Pulmonary artery endothelial cell (primary cell): ENCODE measurements at regions not wholly inside any gene's neighbourhood (a gene's known extent, or its start where the extent isn't known, plus 50 kb on each side); places are given as distances from the start of the nearest gene placed in this dataset.

Experiments used
- DNase-seq: peaks from one replicate; pipeline ENCODE4 v3.0.0-alpha.2; 2011; ENCODE audit warnings: low read depth, low spot score

DNA sequence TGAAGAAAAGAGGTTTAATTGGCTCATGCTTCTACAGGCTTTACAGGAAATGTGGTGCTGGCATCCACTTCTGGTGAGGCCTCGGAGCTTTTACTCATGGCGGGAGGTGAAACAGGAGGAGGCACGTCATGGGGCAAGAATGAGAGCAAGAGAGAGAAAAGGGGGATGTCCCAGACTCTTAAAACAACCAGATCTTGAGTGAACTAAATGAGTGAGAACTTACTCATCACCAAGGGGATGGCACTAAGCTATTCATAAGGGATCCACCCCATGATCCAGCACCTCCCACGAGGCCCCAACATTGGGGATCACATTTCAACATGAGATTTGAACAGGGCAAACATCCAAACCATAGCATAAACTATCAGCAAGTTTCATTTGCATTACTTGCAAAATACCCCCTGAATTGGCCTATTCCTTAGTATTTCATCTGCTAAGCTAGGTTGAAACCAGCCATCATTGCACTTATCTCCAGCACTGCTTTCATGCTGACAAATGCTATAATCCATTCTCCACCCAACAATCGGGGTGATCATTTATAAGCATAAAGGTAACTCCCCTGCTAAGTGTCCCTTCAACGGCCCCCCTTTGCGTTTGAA is 179.0 kb downstream of the NOC3L start:
- DNase-seq, result no peak

DNA sequence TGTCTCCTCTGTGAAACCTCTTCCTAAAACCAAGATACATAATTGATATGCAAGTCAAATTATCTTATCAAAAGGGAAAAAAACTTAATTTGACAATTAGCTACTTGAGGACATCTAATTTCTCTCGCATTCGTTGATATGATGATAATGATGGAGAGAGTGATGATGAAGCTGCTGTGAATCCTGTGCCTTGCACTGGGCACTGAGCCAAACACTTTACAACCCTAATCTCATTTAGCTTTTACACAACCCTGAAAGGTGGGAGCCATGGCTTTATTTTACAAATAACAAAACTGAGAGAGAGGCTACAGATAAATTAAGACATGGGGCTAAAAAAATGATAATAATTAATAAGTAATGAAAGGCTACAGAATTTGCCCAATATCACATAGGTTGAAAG is 176.0 kb downstream of the NOC3L start:
- DNase-seq, result no peak

DNA sequence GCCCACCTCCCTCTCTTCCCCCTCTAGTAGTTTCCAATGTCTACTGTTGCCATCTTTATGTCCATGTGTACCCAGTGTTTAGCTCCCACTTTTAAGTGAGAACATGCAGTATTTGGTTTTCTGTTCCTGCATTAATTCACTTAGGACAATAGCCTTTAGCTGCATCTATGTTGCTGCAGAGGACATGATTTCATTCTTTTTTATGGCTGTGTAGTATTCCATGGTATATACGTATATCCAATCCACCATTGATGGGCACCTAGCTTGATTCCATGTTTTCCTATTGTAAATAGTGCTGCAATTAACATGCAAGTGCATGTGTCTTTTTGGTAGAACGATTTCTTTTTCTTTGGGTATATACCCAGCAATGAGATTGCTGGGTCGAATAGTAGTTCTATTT is 170.4 kb downstream of the NOC3L start:
- no peak for DNase-seq

DNA sequence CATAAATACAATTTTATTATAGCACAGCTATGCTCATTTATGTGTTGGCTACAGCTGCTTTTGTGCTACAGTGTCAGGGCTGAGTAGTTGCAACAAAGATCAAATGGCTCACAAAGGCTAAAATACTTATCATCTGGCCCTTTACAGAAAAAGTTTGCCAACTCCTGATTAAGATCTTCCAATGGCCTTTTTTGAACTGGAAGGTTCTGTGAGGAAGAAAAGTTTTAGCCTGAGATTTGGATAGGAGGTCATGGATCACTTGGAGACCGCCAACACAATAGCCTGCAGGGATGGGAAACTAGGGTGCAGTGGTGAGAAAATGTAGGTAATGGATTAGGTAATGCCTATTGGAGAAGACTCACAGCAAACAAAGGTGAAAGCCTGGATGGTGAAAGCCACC is 169.8 kb downstream of the NOC3L start:
- no peak for DNase-seq

DNA sequence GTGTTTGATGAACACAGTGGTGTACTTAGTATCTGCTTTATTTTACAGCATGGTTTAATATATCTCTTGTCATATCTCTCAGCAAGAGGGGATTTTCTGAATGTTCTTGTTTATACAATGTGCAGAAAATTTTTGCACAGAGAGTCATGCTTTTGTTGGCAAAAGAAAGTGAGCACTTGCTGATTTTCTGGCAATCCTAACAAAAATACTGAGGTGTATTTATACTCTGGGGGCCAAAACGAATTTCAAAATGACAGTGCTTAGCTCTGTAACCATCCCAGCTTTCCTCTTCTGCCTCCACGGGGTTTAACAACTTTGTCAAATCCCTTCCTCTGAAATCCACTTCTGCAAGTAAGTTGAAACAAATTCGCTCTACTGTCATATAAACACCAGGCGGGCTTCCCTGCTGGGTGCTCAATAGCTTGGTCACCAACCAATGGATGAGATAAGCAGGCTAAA is 169.2 kb downstream of the NOC3L start:
- no peak for DNase-seq

DNA sequence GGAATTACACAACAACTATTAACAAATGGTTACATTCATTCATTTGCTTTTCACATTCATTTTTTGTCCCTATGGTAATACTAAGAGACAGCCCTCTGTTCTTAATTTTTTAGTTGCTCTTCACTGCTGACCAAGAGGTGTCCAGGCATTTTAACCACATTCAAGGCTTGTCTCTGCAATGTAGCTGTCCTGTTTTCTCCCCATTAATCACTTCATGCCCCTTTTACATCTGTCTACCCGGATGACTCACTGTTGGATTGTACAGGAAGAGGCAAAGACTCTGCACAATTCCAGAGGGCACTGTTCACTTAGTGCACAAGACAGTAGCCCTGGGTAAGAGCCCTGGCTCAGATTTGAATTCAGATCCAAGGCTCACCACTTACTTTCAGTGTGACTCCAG is 168.5 kb downstream of the NOC3L start:
- no peak for DNase-seq

DNA sequence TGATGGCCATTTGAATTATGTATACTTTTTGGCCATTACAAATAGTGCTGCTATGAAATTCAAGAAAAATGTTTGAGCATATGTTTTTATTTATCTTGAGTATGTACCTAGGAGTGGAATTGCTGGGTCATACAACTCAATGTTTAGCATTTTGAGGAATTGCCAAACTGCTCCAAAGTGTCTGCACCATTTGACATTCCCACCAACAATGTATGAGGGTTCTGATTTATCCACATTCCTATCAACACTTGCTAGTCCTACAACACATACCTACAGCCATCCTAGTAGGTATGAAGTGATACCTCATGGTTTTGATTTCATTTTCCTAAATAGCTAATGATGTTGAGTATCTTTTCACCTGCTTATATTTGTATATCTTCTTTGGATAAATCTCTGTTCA is 165.5 kb downstream of the NOC3L start:
- DNase-seq, result no peak

DNA sequence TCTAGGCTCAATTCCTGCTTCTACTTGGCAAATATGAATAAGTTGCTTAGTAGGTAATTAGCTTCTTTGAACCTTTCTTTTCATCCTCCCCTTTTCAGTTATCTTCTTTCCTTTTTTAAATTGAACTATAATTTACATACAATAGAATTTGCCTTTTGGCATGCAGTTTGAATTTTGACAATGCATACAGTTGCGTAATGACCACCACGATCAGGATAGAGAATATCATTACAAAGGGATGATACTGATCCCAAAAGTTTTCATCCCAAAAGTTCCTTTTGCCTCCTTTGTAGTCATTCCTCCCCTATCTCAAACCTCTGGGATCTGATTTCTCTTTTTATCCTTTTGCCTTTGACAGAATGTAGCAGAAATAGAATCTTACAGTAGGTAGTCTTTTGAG is 164.4 kb downstream of the NOC3L start:
- DNase-seq, result no peak

DNA sequence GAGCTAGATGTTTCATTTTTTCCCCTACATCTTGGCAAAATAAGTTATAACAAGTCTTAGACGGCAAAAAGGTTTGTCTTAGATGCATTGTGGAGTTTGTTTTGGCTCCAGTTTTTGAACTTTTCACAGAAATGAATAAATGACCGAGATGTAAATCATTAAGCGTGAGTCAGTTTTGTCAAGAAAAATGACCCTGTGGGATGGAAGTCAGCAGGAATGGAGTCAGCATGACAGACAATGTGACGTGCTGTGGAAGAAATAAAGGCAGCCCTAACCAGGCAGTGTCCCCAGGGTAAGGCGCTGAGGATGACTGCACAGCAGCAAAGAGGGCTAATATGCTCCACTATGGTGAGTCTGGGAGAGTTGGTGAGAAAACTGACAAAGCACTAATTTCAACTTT is 163.2 kb downstream of the NOC3L start:
- no peak for DNase-seq

DNA sequence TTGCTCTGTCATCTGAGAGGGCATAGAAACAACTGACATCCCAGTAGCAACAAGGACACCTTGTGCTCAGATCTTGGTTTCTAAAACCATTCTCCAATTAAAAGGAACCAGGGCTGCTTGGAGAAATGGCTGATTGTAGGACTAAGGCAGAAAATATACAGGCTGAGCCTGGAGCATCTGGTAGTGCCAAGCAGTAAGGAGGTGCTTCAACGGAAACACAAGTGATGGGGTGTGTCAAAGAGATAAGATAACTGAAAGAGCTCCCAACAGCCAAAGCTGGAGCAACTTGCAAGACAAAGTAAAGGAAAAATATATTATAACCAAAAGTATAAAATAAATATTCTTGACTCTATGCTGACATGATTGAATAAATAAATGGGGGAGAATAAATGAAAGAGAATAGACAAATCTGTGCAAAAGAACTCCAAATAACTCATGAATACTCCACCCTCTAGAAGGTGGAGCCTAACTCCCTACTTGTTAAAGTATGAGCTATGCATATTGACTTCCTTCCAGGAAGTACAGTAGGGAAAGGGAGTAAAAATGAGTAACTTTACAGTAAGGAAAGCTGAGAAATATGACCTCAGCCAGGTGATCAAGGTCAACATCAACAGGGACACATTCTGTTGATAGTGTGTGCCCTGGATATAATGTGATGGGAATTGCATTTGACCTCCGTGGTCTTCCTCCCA is 162.4 kb downstream of the NOC3L start:
- DNase-seq, result no peak

DNA sequence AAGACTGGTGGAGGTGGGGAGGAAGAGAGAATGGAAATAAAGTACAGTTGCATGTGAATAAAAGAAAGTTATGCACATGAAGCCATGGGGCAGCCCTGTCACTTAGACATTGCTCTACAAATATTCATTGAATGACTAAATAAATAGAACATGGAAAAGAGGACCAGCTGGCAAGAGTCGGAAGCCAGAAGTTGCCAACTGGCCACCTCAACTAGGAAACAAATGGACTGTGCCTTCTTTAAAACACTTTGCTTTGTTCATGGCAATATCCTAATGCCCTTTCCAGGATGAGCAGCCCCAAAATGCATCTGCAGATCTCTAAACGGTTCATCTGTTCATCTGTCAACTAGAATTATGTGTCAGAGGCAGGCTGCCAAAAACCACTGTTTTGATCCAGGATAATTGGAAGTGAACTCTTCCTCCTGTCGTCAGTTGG is 157.3 kb downstream of the NOC3L start:
- DNase-seq, result no peak

DNA sequence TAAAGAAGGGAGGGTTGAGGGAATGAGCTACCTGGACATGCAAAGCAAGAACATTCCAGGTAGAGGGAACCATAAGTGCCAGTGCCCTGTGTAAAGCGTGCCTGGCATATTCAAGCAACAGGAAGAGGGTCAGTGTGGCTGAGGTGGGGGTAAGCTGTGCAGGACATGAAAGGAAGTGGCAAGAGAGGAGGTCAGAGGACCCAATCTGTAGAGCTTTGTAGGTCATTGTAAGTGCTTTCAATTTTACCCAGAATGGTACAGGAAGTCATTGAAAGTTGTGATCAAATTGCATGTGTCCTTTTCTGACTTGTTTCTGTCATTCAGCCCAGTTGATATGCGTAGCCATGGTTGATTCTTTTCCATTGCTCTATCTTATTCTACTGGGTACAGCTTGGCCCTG is 156.6 kb downstream of the NOC3L start:
- DNase-seq, result no peak

DNA sequence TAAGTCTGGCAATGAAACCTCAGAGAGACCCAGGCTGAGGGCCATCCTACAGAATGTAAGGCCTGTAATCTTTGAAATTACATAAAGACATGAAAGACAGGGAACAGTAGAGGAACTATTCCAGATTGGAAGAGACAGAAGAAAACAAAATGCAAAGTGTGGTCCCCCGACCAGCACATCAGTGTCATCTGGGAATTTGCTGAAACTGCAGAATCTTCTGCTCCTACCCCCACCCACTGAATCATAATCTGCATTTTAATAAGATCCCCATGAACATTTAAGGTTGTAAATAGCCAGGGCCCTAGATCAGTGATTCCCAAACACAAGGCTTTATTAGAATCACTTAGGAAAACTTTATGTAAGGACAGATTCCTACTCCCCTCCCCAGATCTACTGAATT is 154.4 kb downstream of the NOC3L start:
- DNase-seq, result no peak

DNA sequence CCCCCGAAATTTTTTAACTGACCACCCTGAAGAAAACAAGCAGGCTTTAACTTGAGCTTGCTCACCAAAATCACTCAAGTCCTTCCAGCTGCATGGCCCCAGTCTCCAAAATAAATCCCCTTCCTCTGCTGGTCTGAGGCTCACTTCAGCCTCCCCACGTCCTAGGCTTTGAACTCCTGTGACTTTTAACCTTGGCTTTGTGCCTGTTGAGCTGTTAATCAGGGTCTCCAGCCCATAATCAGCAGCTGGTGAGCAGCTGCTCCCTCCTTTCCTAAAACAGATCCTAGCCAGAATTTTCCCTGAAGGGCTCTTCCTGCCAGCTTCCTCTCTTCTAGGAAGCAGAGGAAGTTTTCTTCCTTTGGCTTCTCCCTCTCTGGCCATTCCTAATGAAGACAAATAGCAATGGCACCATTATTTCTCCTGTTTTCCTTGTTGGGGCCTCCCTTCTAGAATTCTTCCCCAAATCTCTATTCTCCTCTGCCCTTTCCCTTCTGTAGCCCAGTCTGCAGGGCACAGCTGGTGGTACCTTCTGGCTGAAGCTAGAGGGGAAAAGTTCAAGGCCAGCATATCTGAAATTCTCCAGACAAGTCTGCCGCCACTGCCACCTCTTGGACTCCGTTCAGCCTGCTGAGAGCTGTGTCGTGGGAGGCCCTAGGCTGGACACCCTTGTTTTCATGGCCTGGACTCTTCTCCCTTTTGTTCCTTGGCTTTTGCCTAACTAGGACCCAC is 152.1 kb downstream of the NOC3L start:
- DNase-seq, result no peak

DNA sequence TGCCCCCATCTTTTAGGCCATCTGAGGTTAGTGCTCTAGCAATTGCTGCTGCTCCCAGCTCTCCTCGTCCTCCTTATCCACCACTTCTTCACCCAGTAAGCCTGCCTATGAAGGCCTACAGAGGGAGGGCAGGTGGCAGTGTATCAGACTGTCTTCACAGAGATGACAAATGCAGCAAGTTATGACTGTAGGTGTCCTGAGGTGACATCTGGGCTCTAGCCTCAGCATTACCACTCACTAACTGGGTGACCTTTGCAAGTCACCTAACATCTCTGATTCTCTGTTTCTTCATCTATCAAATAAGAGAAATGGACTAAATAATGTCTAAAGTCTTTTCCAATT is 151.6 kb downstream of the NOC3L start:
- DNase-seq, result no peak

DNA sequence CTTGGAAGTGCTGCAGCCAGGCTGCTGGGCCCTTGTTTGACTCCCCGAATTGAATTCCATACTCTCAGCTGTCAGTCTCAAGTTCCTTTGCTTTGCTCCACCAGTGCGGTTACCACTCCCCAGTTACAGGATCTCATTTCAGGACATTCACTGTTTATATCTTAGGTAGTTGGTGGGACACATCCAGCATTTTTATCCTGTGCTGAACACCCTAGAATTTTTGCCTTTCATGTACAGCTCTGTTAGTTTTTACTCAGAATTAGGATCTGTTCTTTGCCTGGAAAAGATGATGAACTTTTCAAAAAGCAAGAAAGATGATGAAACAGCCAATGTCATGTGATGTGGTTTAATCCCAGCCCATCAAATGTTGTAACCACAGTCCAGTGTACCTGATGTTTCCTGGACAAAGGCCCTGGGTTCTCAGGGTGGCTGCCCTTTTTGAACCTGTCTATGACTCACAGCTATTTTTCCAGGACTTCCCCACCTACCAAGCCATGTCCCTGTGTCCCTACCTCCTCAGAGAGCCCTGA is 149.7 kb downstream of the NOC3L start:
- DNase-seq, result no peak

DNA sequence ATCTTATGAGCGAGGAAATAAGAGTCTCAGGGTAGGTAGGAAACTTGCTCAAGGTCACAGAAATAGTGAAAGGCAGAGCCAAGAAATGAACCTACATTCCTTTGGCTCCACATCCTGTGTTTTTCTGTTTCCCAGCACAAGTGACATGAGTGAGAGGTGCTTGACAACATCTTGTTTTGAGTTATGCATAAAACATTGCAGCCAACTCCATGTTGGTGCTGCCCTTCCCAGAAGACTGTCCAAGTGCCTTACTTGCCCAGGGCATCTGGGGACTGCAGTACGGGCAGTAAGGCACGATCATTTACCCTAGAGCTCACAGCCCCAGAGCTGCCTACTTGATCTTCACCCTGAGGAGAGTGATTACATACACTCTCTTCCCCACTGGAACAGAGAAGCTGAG is 148.8 kb downstream of the NOC3L start:
- DNase-seq, result no peak

DNA sequence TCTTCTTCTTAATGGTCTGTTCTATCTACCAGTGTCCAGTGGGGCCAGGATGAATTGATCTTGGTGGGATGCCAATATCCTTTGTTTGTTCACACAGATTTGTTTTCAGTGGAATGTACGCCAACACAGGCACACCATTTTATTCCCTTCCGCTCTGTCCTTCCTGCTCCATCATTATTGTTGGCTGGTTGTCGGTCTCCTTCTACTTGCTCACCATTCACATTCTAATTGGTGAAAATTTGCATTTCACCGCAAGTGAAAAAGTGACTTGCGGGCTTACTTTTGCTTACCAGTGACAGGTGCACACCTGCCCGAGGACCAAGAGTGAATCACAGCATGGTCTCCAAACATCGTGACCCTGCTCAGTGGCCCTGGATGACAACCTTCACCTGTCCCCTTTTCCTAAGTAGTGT is 148.3 kb downstream of the NOC3L start:
- DNase-seq, result no peak

DNA sequence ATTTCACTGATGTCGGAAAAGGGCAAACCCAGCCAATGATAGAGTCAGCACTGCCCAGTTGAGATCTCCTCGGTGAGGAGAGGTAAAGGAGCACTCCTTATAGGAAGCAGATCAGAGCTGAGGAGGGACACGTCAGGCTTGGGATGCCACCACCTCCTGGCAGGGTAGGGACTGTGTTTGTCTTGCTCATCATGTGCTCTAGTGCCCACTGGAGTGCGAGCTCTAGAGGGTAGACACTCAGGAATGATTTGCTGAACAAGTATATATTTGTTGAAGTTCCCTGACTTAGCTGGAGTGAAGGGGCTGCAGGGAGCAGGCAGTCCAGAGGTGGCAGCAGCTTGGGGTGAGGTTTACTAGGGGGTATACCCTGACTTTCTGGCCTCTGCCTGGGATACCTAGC is 146.5 kb downstream of the NOC3L start:
- no peak for DNase-seq

DNA sequence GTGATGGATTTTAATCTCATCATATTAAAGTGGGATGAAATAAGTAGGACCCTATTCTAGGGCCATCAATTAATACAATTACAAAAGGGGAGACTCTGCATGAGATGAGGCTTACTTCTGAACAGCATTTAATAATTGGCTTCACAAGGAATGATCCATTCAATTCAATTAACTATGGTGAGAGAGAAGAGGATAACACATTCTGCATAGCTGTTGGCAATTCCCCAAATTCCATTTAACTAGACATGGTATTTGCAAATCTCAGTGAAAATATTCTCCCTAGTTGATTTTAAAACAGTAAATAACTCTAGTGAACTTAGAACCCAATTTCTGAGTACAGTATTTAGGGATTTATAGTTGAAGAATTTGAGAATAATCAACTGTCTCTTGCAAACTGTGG is 145.3 kb downstream of the NOC3L start:
- no peak for DNase-seq

DNA sequence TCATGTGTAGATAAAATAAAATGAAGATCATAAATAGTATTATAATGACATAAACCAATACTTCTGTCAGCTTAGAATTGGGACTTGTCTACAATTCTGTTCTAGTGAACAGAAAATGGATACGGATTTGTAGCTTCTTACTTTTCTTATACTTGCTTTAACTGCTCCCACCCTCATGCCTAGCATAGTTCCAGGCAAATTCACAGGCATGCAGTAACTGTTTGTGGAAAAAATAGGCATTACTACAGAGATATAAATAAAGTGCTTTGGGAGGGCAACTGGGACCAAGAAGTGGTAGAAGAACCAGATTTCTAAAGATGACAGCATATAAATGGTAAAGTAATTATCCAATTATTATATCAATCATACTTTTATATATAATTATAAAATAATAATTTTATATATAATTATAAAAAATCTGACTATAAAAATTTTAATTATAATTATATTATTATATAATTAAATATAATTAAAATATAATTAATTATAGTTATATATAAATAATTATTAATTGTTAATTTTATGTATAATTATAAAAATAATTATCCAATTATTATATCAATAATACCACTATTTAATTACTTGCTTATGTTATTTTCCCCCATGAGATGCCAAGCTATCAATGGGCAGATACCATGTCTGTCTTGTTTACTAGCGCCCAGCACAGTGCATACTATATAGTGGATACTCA is 144.1 kb downstream of the NOC3L start:
- DNase-seq, result no peak

DNA sequence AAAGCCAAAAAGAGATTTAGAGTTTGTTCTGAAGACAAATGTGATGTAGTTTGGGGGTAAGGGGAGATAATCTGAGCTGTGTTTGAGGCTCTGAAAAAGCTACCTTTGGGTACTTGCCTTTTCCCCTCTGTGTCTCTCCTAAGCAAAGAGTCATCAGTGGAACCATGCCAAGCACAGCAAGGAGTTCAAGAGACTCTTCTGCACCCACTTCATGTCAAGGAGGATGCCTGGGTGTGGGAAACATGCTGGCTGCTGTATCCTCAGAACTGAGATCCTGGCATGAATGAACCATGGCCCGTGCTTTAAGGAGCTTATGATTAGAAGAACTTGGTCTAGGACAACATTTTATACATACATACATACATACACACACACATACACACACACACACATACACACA is 142.9 kb downstream of the NOC3L start:
- DNase-seq, result no peak
